HG03060 (cell line): ENCODE measurements at regions not wholly inside any gene's neighbourhood (a gene's known extent, or its start where the extent isn't known, plus 50 kb on each side); places are given as distances from the start of the nearest gene placed in this dataset.
"Not testable (repeated sequence)": the region's sequence is repeated elsewhere in the genome, so short reads cannot be mapped to it uniquely, and the experiment has no call there.

Experiments used
- ATAC-seq: cut with Tn5 transposase; IDR thresholded peaks from one replicate; pipeline ENCODE4 v1.9.1; 2021; ENCODE audit warnings: low read depth, moderate number of reproducible peaks; ENCODE audit not compliant: unreplicated experiment

DNA sequence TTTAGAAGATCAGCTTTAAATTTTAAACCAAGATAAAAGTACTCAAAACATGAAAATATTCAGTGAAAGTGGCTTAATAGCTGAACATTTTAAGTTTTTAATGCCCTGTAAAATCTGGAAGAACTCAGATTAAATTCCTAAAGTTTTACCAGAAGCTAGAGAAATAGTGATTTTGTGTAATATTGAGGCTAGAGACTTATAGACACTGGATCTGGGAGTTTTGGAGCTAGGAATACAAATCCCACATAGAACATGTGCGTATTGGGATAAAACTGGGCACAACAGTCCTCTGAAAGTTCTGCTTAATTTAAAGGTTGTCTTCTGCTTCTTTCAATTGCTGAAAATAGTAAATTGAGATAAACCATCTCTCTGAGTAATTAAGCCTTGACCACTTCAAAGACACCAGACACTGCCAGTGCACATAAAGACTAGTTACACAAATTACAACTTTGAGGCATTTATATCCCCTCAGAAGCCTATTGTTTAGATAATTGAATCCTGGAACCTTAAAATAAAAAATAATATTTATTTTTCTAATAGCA, 1382.5 kb downstream of the OTOL1 start:
- ATAC-seq, result no peak

DNA sequence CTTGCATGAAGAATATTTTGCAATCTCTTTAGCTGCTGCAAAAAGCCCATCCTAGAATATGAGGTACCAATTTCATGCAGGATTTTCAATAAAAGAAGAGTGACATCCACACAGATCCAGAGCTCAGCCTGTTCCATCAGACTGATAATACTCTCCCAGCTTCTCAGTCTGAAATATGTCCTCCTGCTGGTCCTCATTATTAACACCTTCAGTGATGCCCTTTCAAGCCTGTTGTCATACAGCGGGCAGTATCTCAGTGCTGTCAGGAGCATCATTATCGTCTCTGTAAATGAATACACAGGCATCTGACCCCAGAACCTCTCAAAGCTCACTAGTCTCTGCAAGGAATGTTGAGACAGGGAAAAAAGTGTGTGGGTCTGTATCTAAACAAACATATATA, 1387.8 kb downstream of the OTOL1 start:
- no peak for ATAC-seq

DNA sequence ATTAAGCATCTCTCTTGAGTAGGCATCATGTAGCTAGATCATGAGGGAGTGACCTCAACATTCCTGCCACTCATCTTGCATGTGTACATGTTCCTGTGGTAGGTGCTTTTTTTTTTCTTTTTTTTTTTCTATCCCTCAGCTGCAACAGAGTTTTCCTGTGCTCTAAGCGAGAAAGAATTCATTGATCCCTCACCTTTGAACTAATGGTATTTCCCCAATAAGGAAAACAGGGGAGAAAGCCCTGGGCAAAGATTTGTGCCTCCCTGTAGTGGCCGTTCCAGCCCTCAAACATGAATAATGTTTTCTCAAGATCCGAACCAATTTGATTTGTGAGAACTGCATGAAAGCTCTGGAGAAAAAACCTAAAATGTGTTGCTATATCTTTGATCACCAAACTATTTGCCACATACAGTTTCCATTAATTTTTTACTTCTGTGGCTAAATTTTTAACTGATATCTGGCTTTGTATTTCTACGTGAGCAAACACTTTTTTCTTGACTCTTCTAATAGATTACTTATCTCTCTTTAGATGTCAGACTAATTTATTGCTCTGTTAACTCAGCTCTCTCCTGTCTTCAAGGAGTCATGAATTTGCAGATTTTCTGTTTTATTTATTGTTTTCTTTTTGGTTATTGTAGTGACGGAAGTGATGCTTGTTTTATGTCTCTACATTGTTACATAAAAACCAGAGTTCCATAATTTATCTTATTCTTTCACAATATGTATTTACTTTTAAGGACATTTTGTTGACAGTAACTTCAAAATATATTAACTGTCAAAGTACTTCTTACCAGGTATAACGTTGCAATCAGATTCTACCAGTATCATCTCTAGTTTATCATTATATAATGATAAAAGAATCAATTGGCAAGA, 1396.5 kb downstream of the OTOL1 start:
- no peak for ATAC-seq

DNA sequence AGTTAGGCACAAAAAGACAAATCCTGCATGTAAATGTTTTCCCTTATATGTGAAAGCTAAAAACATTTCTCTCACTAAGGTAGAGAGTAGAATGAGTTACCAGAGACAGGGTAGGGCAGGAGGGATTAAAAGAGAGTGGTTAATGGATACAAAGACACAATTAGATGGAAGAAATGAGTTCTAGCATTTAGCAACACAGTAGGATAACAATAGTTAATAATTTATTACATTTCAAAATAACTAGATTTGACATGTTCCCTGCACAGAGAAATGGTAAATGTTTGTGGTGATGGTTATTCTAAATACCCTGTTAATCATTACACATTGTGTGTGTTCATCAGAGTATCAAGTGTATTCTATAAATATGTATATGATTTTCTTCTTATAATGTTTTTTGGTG, 1400.7 kb downstream of the OTOL1 start:
- no peak for ATAC-seq

DNA sequence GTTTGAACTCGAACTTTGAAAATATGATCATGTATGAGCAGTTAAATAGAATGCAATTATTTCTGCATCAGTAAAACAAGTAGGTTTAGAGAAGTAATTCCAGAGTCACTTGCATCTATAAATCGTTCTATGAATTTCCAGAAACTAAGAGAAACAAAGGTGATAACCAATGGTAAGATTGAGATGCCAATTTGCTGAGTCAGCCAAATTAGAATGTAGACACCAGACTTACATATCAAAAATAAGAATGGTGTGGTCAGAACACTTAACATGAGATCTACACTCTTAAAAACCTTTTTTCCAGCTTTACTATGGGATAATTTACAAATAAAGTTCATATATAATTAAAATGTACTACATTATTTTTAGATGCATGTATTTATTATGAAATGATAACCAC, 1435.9 kb downstream of the OTOL1 start:
- ATAC-seq, result no peak

DNA sequence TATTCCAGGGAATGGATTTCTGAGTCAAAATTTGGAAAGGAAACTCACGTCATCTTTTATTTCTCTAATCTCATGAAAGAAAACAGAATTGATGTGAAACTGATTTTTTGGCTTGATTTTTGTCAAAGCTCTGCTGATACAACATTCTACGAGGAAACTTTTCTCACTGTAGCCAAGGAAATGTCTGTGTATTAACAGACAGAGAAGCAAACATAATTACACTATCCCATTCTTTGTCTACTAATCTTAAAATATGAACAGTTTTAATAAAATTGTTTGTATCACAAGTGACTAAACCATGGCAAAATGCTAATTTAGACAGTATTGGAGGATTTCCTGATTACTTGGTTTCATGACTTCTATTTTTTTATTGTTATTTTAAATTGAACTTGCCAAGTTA, 1437.0 kb downstream of the OTOL1 start:
- ATAC-seq, result no peak

DNA sequence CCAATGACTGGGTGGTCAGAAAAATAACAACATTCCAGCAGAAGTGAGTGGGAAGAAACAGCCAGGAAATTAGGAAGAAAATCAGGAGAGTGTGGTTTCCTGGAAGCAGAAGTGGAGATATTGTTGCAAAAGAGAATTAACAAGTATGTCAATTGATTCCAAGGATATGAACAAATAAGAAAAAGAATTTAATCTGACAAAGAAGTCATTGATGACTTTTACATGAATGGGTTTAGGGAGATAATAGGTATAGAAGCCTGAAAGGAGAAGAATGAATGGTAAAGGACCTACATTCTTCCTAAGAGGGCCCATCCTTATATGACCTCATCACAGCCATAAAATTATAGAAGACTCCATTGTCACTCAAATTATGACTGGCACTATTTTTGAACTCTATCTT, 1440.1 kb downstream of the OTOL1 start:
- no peak for ATAC-seq

DNA sequence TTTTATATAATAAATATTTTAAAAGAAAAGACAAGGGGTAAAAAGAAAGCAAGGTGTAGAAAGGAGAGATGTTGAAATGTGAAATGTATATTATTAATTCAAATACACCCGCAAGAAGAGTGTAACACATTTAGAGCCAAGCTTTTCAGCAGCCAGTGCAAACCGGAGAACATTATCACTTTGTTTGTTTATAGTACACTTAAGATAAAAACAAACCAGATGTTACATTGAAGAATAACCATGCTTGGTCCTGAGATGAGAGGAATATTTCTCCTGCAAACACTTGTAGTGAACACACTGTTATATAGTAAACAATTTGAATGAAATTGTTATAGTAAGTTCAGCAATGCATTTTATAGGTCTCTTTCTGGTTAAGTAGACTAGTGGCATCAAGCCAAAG, 1441.5 kb downstream of the OTOL1 start:
- no peak for ATAC-seq

DNA sequence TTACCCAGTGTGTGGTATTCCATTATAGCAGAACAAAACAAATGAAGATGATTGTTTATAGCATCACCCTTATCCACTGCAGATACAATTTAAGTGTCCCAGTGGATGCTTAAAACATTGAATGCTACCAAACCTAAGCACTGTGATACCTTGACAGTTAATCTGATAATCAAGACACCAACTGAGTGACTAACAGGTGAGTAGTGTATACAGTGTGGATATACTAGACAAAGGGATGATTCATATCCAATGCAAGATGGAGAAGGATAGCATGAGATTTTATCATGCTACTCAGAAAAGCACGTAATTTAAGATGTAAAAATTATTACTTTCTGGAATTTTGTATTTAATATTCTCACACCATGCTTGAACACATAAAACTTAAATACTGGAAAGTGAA, 1449.0 kb downstream of the OTOL1 start:
- no peak for ATAC-seq

DNA sequence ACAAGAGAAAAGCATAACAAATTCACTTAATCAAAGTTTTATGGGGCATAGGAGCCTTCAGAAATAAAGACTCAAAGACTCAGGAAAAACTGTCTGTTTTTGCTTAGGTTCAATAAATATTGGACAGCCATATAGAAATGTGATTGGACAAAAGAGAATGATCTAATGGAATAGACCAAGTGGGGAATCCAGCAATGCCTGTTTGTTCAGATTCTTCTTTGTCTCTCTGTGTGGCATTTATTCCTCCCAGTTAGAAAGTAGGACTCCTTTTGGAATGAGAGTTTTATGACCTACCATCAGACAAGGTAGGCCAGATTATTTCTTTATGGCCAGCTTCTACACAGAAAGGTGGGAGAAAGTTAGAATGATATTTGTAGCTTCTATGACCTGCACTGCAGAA, 1460.1 kb downstream of the OTOL1 start:
- no peak for ATAC-seq

DNA sequence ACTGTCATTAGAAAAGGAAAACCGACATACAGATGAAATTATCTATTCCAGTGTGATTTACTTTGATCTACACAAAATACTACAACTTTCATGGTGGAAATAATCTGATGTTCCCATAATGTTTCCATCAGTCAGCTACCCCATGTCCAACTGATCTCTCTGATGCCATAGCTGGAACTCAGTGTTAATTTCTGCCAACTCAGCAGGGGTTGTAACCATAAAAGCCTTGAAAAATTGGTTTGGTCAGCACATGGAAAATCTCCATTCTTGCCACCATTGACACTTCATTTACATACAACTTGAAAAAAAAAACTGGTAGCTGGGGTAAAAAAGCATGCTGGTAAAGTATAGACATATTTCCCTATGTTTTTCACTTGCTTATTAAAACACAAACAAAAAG, 1463.7 kb downstream of the OTOL1 start:
- no peak for ATAC-seq

DNA sequence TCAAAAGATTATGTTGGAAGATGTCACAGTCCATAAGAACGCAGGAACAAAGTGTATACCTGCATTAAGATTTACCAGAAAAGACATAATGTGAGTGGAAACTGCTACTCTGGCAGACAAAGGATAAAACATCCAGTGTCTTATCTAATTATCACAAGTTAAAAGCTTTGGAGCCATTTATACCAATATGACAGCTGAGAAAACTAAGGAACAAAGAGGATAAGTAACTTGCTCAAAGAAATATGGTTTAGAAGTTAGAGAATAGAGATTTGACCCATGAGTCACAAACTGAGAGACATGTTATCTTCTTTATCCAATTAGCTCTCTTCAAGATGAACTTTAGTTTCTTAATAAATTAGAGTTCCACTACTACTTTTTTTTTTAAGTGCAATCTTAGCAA, 1473.7 kb downstream of the OTOL1 start:
- ATAC-seq, result no peak

DNA sequence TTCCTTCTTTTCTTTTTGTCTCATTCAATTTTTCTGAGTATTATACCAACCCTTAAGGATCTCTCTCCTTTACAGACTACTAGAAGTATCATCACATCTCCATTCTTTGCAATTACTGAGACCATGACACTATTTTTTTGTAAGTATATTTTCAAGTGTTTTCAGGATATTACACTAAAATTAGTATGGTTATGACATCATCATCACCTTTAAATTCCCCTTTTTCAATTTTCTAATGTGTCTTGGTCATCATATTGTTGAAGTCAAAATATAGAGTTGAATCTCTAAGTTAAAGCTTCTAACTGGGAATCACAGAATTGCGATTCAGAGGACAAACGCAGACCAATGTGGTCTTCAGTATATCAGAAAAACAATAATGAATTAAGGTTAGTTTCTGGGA, 1475.1 kb downstream of the OTOL1 start:
- no peak for ATAC-seq

DNA sequence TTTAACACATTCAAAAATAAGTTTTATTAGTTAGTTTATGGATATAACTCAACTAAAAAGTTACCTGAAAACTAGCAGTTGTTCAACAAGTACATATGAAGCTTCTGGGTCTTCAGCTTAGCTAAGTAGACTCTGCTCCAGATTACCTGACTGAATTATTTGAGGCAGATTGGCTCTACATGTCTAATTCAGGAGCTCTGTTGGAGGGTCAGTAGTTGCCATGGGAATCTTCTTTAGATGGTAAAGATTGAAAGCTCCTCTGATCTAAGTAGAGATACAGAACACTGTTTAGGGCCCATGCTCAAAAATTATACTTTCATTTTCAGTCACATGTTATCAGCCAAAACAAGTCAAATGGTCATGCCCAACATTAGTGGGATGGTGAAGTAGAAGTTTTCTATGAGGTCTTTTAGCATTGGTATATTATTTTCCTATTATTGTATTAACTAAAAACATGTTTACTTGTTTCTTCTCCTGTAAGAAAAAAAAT, 1476.9 kb downstream of the OTOL1 start:
- ATAC-seq, result no peak

DNA sequence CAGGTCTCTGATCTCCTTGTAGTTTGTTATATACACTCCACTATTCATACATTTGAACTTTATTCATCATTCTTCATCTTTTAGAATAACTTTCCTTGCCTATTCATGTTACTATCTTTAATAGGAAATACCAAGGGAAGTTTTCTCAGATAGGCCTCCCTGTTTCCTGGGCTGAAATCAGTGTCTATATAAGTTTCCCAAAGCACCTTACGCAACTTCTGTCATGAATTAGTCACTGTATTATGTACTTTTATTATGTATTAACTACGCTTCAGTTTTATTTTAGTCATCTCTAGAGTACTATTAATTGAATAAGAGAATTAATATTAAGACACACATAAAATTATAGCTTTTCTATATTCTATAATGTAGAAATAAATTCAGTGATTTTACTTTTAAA, 1481.5 kb downstream of the OTOL1 start:
- ATAC-seq, result no peak

DNA sequence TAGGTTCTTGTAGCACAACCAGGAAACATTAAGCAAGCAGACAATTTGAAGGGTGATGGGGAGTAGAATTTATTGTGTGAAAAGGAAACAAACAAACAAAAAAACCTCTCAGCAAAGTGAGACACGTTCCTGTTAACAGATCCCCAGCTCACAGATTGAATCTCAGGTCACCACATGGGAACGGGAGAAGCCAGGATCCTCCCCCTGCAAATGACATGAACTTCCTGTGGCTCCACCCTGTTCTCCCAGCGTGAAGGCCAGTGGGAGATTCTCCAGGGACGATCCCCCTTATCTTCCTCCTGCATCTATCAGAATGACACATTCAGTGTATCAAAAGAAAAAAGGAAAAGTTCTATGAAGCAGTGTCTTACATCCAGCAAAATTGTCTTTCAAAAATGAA, 1488.1 kb downstream of the OTOL1 start:
- ATAC-seq, result no peak

DNA sequence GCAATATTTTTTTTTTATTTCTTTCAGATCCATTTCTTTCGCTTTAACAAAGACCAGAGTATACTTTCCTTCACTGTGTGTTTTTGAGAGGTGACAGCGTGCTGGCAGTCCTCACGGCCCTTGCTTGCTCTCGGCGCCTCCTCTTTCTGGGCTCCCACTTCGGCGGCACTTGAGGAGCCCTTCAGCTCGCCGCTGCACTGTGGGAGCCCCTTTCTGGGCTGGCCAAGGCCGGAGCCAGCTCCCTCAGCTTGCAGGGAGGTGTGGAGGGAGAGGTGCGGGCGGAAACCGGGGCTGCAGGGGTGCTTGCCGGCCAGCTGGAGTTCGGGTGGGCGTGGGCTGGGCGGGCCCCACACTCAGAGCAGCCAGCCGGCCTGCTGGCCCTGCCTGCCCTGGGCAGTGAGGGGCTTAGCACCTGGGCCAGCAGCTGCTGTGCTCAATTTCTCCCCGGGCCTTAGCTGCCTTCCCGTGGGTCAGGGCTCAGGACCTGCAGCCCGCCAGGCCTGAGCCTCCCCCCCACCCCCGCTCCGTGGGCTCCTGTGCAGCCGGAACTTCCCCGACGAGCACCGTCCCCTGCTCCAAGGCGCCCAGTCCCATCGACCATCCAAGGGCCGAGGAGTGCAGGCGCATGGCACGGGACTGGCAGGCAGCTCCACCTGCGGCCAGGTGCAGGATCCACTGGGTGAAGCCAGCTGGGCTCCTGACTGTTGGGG, 1490.6 kb downstream of the OTOL1 start:
- ATAC-seq, result not testable (repeated sequence)

DNA sequence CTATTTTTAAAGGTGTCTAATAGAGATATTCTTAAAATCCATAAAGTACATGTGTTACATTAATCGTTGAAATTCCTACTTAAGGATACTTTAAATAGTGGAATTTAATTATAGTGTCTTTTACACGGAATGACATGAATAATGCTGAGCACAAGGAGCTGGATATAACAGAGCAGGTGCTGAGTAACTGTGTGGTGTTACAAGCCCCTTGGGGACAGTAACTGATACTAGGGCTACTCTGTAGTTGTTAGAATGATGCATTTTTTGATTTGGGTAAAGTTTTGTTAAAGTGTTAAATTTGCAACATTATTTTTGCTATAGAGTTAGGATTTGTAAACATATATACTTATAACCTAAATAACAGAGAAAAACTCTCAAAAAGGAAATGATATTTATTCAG, 1496.1 kb downstream of the OTOL1 start:
- ATAC-seq, result no peak

DNA sequence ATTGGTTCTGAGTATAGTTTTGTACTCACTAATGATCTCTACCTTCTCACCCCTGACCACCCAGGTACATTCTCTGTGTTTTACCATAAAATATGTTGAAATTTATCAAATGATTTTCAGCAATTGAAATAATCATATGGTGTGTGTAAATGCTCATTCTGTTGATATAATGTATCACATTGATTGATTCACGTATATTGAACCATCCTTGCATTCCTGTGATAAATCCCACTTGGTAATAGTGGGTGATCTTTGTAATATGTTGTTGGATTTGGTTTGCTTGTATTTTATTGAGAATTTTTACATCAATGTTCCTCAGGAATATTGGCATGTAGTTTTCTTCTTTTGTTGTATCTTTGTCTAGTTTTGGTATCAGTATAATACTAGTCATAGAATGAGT, 1497.6 kb downstream of the OTOL1 start:
- ATAC-seq, result no peak

DNA sequence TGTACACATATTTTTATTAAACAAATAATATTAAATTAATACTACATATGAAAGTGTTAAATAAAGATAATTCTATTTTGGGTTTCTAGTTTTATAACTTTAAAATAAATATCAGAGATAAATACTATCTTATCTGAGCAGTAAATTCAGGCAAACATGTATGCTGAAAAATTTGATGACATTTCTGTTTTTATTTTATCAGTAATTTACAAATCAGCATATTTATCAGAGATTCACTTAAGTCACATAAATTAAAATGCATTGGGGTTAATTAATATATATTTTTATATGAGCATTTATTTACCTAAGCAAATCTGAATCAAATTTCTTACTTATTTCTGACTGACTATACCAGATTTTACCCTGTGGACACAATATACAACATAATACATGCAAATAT, 1499.8 kb downstream of the OTOL1 start:
- no peak for ATAC-seq

DNA sequence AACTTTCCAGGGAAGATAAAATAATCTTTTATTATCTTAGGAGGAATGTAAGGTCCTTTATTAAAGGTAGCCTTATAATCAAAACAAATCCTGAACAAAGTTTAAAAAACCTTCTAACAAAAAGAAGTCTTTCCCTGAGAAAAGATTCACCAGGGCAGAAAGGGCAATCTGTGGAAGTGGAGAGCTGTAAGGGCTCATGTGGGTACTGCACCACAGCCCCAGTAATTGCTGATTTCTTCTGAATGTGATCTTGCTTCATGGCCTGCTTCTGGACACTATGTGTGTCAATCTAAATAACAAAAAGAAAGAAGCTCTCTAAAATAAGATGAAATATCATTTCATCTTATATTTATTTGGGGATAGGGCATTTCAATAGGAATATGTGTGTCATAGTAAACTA, 1501.6 kb downstream of the OTOL1 start:
- no peak for ATAC-seq

DNA sequence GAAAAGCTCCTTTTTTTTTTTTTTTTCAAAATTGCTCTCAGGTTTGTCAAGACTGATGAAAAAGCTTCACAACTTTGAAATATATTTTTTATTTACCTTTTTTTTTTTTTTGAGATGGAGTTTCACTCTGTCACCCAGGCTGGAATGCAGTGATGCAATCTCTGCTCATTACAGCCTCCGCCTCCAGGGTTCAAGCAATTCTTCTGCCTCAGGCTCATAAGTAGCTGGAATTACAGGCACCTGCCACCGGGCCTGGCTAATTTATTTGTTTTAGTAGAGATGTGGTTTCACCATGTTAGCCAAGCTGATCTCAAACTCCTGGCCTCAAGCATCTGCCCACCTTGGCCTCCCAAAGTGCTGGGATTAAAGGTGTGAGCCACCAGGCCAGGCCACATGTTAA, 1515.0 kb downstream of the OTOL1 start:
- no peak for ATAC-seq
